Fibroblast of mammary gland (primary cell): ENCODE measurements at regions not wholly inside any gene's neighbourhood (a gene's known extent, or its start where the extent isn't known, plus 50 kb on each side); places are given as distances from the start of the nearest gene placed in this dataset.

ENCODE experiments used
- DNase-seq: peaks from one replicate; pipeline ENCODE4 v3.0.0-alpha.2; 2010; ENCODE audit warnings: low read depth
- H3K4me3 ChIP-seq: 2 replicates; pipeline ENCODE4 v1.5.1; 2011; ENCODE audit warnings: low read depth, mild to moderate bottlenecking, low read length, moderate library complexity; ENCODE audit not compliant: control insufficient read depth
- CTCF ChIP-seq: conservative IDR thresholded peaks from 2 replicates; pipeline ENCODE4 v1.5.1; 2011; ENCODE audit warnings: low read depth, low read length, inconsistent platforms; ENCODE audit not compliant: control insufficient read depth, insufficient read depth

GRCh38 chr3:194768586-194768985, 82.9 kb downstream of the FAM43A start:
- TF ChIP-seq CTCF: no peak
- DNase-seq: no peak
- H3K4me3 ChIP-seq: no peak overlapping the region

GRCh38 chr3:194769020-194769643, 83.4 kb downstream of the FAM43A start:
- H3K4me3 ChIP-seq: peak overlapping the region; percentile 36
- peak; percentile 93 for DNase-seq
- no peak for TF ChIP-seq CTCF

- no peak overlapping the region for H3K4me3 ChIP-seq
- TF ChIP-seq CTCF: no peak
- no peak for DNase-seq
Measured at GRCh38 chr3:194772241-194773000, 86.7 kb downstream of the FAM43A start.

GRCh38 chr3:194773216-194773615, 87.5 kb downstream of the FAM43A start:
- peak; percentile 69 for DNase-seq
- TF ChIP-seq CTCF: no peak
- no peak overlapping the region for H3K4me3 ChIP-seq

GRCh38 chr3:194773771-194774455, 88.2 kb downstream of the FAM43A start:
- no peak overlapping the region for H3K4me3 ChIP-seq
- peak; percentile 72 for DNase-seq
- no peak for TF ChIP-seq CTCF

- DNase-seq: no peak
- no peak overlapping the region for H3K4me3 ChIP-seq
- no peak for TF ChIP-seq CTCF
Measured at GRCh38 chr3:194775266-194775665, 89.6 kb downstream of the FAM43A start.
